ENCODE measurements at regions not wholly inside any gene's neighbourhood (a gene's known extent, or its start where the extent isn't known, plus 50 kb on each side); places are given as distances from the start of the nearest gene placed in this dataset.

GRCh38 chr5:164206196-164206595, 700.8 kb downstream of the MAT2B start:
- Mint-ChIP-seq H3K4me3 (no peak overlapping the region), H3K36me3 (no peaks in the 10 kb centered on the region), H3K4me1 (no peaks in the 10 kb centered on the region), H3K9me3 (peaks cover 0 to 7% (median 1%) of the 10 kb centered on the region in 11 donors), H3K27me3 (no peaks in the 10 kb centered on the region), H3K27ac (no peak overlapping the region)
- POLR2A ChIA-PET, result no interaction called here
- no peaks in the 10 kb centered on the region for H3K27me3 ChIP-seq (ENCODE audit: control insufficient read depth in 2 of 2, insufficient read depth in 2 of 2, low read length in 2 of 2)
- intact Hi-C loops (cut with micrococcal nuclease), result no loop called here
- H3K4me3 ChIP-seq (ENCODE audit: low read length), result no peak overlapping the region
- no peaks in the 10 kb centered on the region for H3K4me1 ChIP-seq (ENCODE audit: control insufficient read depth in 2 of 2, insufficient read depth in 2 of 2, low read length in 2 of 2)
- DNase-seq (no peak), ATAC-seq (no peak)
- no peaks in the 10 kb centered on the region for H3K36me3 ChIP-seq (ENCODE audit: control insufficient read depth in 2 of 3, insufficient read depth in 3 of 3, low read length in 3 of 3)
- H3K27ac ChIP-seq (ENCODE audit: low read depth, low read length), result no peak overlapping the region
- no peaks in the 10 kb centered on the region for H3K9me3 ChIP-seq (ENCODE audit: control insufficient read depth in 2 of 3, low read length in 3 of 3)
- CTCF ChIA-PET, result no interaction called here

- ATAC-seq (no peak), DNase-seq (no peak)
- ChIA-PET POLR2A (no interaction called here), CTCF (no interaction called here)
- no peak overlapping the region for H3K4me3 ChIP-seq (ENCODE audit: low read length)
- no peaks in the 10 kb centered on the region for H3K9me3 ChIP-seq (ENCODE audit: control insufficient read depth in 2 of 3, low read length in 3 of 3)
- H3K27ac ChIP-seq (ENCODE audit: low read depth, low read length), result no peak overlapping the region
- no peaks in the 10 kb centered on the region for H3K36me3 ChIP-seq (ENCODE audit: control insufficient read depth in 2 of 3, insufficient read depth in 3 of 3, low read length in 3 of 3)
- Mint-ChIP-seq H3K36me3 (no peaks in the 10 kb centered on the region), H3K27ac (no peak overlapping the region), H3K4me3 (no peak overlapping the region), H3K27me3 (no peaks in the 10 kb centered on the region), H3K9me3 (peaks cover 0 to 7% (median 1%) of the 10 kb centered on the region in 11 donors), H3K4me1 (no peaks in the 10 kb centered on the region)
- H3K4me1 ChIP-seq (ENCODE audit: control insufficient read depth in 2 of 2, insufficient read depth in 2 of 2, low read length in 2 of 2), result no peaks in the 10 kb centered on the region
- H3K27me3 ChIP-seq (ENCODE audit: control insufficient read depth in 2 of 2, insufficient read depth in 2 of 2, low read length in 2 of 2), result no peaks in the 10 kb centered on the region
- intact Hi-C loops (cut with micrococcal nuclease), result no loop called here
These were observed 702.2 kb downstream of the MAT2B start for GRCh38 chr5:164207646-164208045.

- no peak for ATAC-seq
- Mint-ChIP-seq H3K4me1 (no peaks in the 10 kb centered on the region), H3K27me3 (no peaks in the 10 kb centered on the region), H3K4me3 (no peak overlapping the region), H3K27ac (no peak overlapping the region), H3K36me3 (no peaks in the 10 kb centered on the region), H3K9me3 (peaks cover 0 to 12% (median 0%) of the 10 kb centered on the region in 11 donors)
- no peak overlapping the region for H3K27ac ChIP-seq (ENCODE audit: low read depth, low read length)
- CTCF ChIA-PET, result no interaction called here
- H3K4me1 ChIP-seq (ENCODE audit: control insufficient read depth in 2 of 2, insufficient read depth in 2 of 2, low read length in 2 of 2), result no peaks in the 10 kb centered on the region
- intact Hi-C loops (cut with micrococcal nuclease), result no loop called here
- H3K4me3 ChIP-seq (ENCODE audit: low read length), result no peak overlapping the region
- H3K36me3 ChIP-seq (ENCODE audit: control insufficient read depth in 2 of 3, insufficient read depth in 3 of 3, low read length in 3 of 3), result no peaks in the 10 kb centered on the region
- DNase-seq, result no peak
- POLR2A ChIA-PET, result no interaction called here
- H3K9me3 ChIP-seq (ENCODE audit: control insufficient read depth in 2 of 3, low read length in 3 of 3), result no peaks in the 10 kb centered on the region
- no peaks in the 10 kb centered on the region for H3K27me3 ChIP-seq (ENCODE audit: control insufficient read depth in 2 of 2, insufficient read depth in 2 of 2, low read length in 2 of 2)
These were observed 705.1 kb downstream of the MAT2B start for GRCh38 chr5:164210491-164210890.

- Histone ChIP-seq H3K36me3 (ENCODE audit: control insufficient read depth in 2 of 3, insufficient read depth in 3 of 3, low read length in 3 of 3) (no peaks in the 10 kb centered on the region), H3K27me3 (ENCODE audit: control insufficient read depth in 2 of 2, insufficient read depth in 2 of 2, low read length in 2 of 2) (no peaks in the 10 kb centered on the region), H3K4me1 (ENCODE audit: control insufficient read depth in 2 of 2, insufficient read depth in 2 of 2, low read length in 2 of 2) (no peaks in the 10 kb centered on the region), H3K4me3 (ENCODE audit: low read length) (no peak overlapping the region), H3K9me3 (ENCODE audit: control insufficient read depth in 2 of 3, low read length in 3 of 3) (no peaks in the 10 kb centered on the region), H3K27ac (ENCODE audit: low read depth, low read length) (no peak overlapping the region)
- ChIA-PET POLR2A (no interaction called here), CTCF (no interaction called here)
- H3K27me3 Mint-ChIP-seq, result no peaks in the 10 kb centered on the region
- no peak overlapping the region for H3K27ac Mint-ChIP-seq
- H3K36me3 Mint-ChIP-seq, result no peaks in the 10 kb centered on the region
- no peaks in the 10 kb centered on the region for H3K4me1 Mint-ChIP-seq
- H3K4me3 Mint-ChIP-seq, result no peak overlapping the region
- no peak for DNase-seq
- no peak for ATAC-seq
- peaks cover 0 to 16% (median 2%) of the 10 kb centered on the region in 11 donors for H3K9me3 Mint-ChIP-seq
- intact Hi-C loops (cut with micrococcal nuclease), result no loop called here
These were observed 709.3 kb downstream of the MAT2B start for GRCh38 chr5:164214698-164215097.

- Histone ChIP-seq H3K4me1 (ENCODE audit: control insufficient read depth in 2 of 2, insufficient read depth in 2 of 2, low read length in 2 of 2) (no peaks in the 10 kb centered on the region), H3K4me3 (ENCODE audit: low read length) (no peak overlapping the region), H3K27ac (ENCODE audit: low read depth, low read length) (no peak overlapping the region), H3K27me3 (ENCODE audit: control insufficient read depth in 2 of 2, insufficient read depth in 2 of 2, low read length in 2 of 2) (no peaks in the 10 kb centered on the region), H3K36me3 (ENCODE audit: control insufficient read depth in 2 of 3, insufficient read depth in 3 of 3, low read length in 3 of 3) (no peaks in the 10 kb centered on the region), H3K9me3 (ENCODE audit: control insufficient read depth in 2 of 3, low read length in 3 of 3) (no peaks in the 10 kb centered on the region)
- no peaks in the 10 kb centered on the region for H3K4me1 Mint-ChIP-seq
- no peaks in the 10 kb centered on the region for H3K27me3 Mint-ChIP-seq
- peaks cover 0 to 11% (median under 1%) of the 10 kb centered on the region in 11 donors for H3K9me3 Mint-ChIP-seq
- intact Hi-C loops (cut with micrococcal nuclease), result no loop called here
- no peak for DNase-seq
- ChIA-PET POLR2A (no interaction called here), CTCF (no interaction called here)
- H3K36me3 Mint-ChIP-seq, result no peaks in the 10 kb centered on the region
- H3K4me3 Mint-ChIP-seq, result no peak overlapping the region
- ATAC-seq, result no peak
- no peak overlapping the region for H3K27ac Mint-ChIP-seq
These were observed 712.0 kb downstream of the MAT2B start for GRCh38 chr5:164217464-164217863.

GRCh38 chr5:164220522-164220921, 715.1 kb downstream of the MAT2B start:
- DNase-seq (no peak), ATAC-seq (no peak)
- no peak overlapping the region for H3K27ac Mint-ChIP-seq
- H3K4me1 ChIP-seq (ENCODE audit: control insufficient read depth in 2 of 2, insufficient read depth in 2 of 2, low read length in 2 of 2), result no peaks in the 10 kb centered on the region
- ChIA-PET POLR2A (no interaction called here), CTCF (no interaction called here)
- H3K4me3 Mint-ChIP-seq, result no peak overlapping the region
- no peaks in the 10 kb centered on the region for H3K27me3 ChIP-seq (ENCODE audit: control insufficient read depth in 2 of 2, insufficient read depth in 2 of 2, low read length in 2 of 2)
- no peaks in the 10 kb centered on the region for H3K36me3 Mint-ChIP-seq
- H3K4me3 ChIP-seq (ENCODE audit: low read length), result no peak overlapping the region
- no peaks in the 10 kb centered on the region for H3K36me3 ChIP-seq (ENCODE audit: control insufficient read depth in 2 of 3, insufficient read depth in 3 of 3, low read length in 3 of 3)
- no peaks in the 10 kb centered on the region for H3K27me3 Mint-ChIP-seq
- H3K9me3 ChIP-seq (ENCODE audit: control insufficient read depth in 2 of 3, low read length in 3 of 3), result no peaks in the 10 kb centered on the region
- peaks cover 0 to 15% (median 3%) of the 10 kb centered on the region in 11 donors for H3K9me3 Mint-ChIP-seq
- intact Hi-C loops (cut with micrococcal nuclease), result no loop called here
- no peaks in the 10 kb centered on the region for H3K4me1 Mint-ChIP-seq
- no peak overlapping the region for H3K27ac ChIP-seq (ENCODE audit: low read depth, low read length)

GRCh38 chr5:164224236-164224635, 718.8 kb downstream of the MAT2B start:
- DNase-seq, result no peak
- intact Hi-C loops (cut with micrococcal nuclease), result no loop called here

More at GRCh38 chr5:164224236-164224635, 718.8 kb downstream of the MAT2B start:
- ChIA-PET POLR2A (no interaction called here), CTCF (no interaction called here)
- H3K27me3 Mint-ChIP-seq, result no peaks in the 10 kb centered on the region
- H3K27ac Mint-ChIP-seq, result no peak overlapping the region
- no peaks in the 10 kb centered on the region for H3K27me3 ChIP-seq (ENCODE audit: control insufficient read depth in 2 of 2, insufficient read depth in 2 of 2, low read length in 2 of 2)
- H3K36me3 ChIP-seq (ENCODE audit: control insufficient read depth in 2 of 3, insufficient read depth in 3 of 3, low read length in 3 of 3), result no peaks in the 10 kb centered on the region
- no peaks in the 10 kb centered on the region for H3K4me1 Mint-ChIP-seq
- no peak overlapping the region for H3K4me3 ChIP-seq (ENCODE audit: low read length)
- ATAC-seq, result no peak
- no peaks in the 10 kb centered on the region for H3K4me1 ChIP-seq (ENCODE audit: control insufficient read depth in 2 of 2, insufficient read depth in 2 of 2, low read length in 2 of 2)
- no peak overlapping the region for H3K27ac ChIP-seq (ENCODE audit: low read depth, low read length)
- H3K9me3 ChIP-seq (ENCODE audit: control insufficient read depth in 2 of 3, low read length in 3 of 3), result no peaks in the 10 kb centered on the region
- H3K36me3 Mint-ChIP-seq, result no peaks in the 10 kb centered on the region
- H3K4me3 Mint-ChIP-seq, result no peak overlapping the region
- H3K9me3 Mint-ChIP-seq, result peaks cover 0 to 12% (median 9%) of the 10 kb centered on the region in 11 donors

All from naive thymus-derived CD4-positive, alpha-beta T cell (primary cell).